Body of pancreas (tissue), 4 donors: ENCODE measurements at regions not wholly inside any gene's neighbourhood (a gene's known extent, or its start where the extent isn't known, plus 50 kb on each side); places are given as distances from the start of the nearest gene placed in this dataset.

Experiments
- CTCF ChIP-seq, 7 experiments: fragments of 450-650 bp in 4 of 7; fragments of 200-600 bp in 3 of 7; sonication (generic) in 3 of 7; IDR thresholded peaks; one replicate each; pipeline ENCODE4 v1.5.1; 2016 to 2019; ENCODE audit warnings: antibody characterized with exemption in 7 of 7
- POLR2A ChIP-seq, 3 donors: fragments of 450-650 bp; IDR thresholded peaks; one replicate each; pipeline ENCODE4 v1.6.1; 2016; ENCODE audit warnings: antibody characterized with exemption in 3 of 3, mild to moderate bottlenecking in 2 of 3

DNA sequence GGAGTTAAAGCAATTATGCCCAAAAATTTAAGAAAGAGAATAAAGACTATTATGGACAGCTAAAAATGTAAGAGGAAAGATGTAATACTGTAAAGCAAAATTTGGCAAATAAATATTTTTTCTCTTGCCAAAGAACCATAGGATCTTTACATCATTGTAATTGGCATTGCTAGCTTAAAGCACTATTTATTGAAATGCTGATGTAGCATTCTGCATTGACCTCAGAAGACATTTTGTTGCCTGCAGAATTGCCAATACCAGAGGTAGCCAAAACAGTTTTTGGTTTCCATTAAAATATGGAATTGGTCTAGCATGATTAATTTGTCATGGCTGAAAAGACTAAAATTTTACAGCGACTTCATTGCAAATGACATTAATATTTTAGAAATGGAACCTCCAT is 191.5 kb upstream of the CHODL start:
- no peak for TF ChIP-seq CTCF (IDR thresholded peaks at IDR 0.05)
- TF ChIP-seq POLR2A (IDR thresholded peaks at IDR 0.05), result no peak
